ENCODE measurements at regions not wholly inside any gene's neighbourhood (a gene's known extent, or its start where the extent isn't known, plus 50 kb on each side); places are given as distances from the start of the nearest gene placed in this dataset.
A peak's percentile ranks its signal among the peaks of the same experiment; 100 is the strongest.

GRCh38 chr10:8416192-8416701 lies 361.8 kb downstream of the GATA3 start:
- peak in 1 of 3 experiments; percentile 28 for DNase-seq (ENCODE audit: low read depth in 2 of 3, low spot score in 2 of 3)

GRCh38 chr10:8416760-8417159 lies 362.3 kb downstream of the GATA3 start:
- no peak for DNase-seq (ENCODE audit: low read depth in 2 of 3, low spot score in 2 of 3)

- DNase-seq (ENCODE audit: low read depth in 2 of 3, low spot score in 2 of 3), result no peak
These were observed 363.1 kb downstream of the GATA3 start for GRCh38 chr10:8417631-8418030.

- no peak for DNase-seq (ENCODE audit: low read depth in 2 of 3, low spot score in 2 of 3)
These were observed 364.1 kb downstream of the GATA3 start for GRCh38 chr10:8418631-8419030.

GRCh38 chr10:8420182-8420581 lies 365.7 kb downstream of the GATA3 start:
- DNase-seq (ENCODE audit: low read depth in 2 of 3, low spot score in 2 of 3), result no peak

- no peak for DNase-seq (ENCODE audit: low read depth in 2 of 3, low spot score in 2 of 3)
These were observed 370.2 kb downstream of the GATA3 start for GRCh38 chr10:8424555-8425211.

GRCh38 chr10:8428654-8429053 lies 374.2 kb downstream of the GATA3 start:
- no peak for DNase-seq (ENCODE audit: low read depth in 2 of 3, low spot score in 2 of 3)

GRCh38 chr10:8430321-8430720 lies 375.8 kb downstream of the GATA3 start:
- no peak for DNase-seq (ENCODE audit: low read depth in 2 of 3, low spot score in 2 of 3)

- DNase-seq (ENCODE audit: low read depth in 2 of 3, low spot score in 2 of 3), result no peak
These were observed 377.0 kb downstream of the GATA3 start for GRCh38 chr10:8431511-8431910.

- no peak for DNase-seq (ENCODE audit: low read depth in 2 of 3, low spot score in 2 of 3)
These were observed 380.9 kb downstream of the GATA3 start for GRCh38 chr10:8435186-8436055.

- no peak for DNase-seq (ENCODE audit: low read depth in 2 of 3, low spot score in 2 of 3)
These were observed 383.4 kb downstream of the GATA3 start for GRCh38 chr10:8437896-8438295.

- no peak for DNase-seq (ENCODE audit: low read depth in 2 of 3, low spot score in 2 of 3)
These were observed 384.1 kb downstream of the GATA3 start for GRCh38 chr10:8438603-8439002.

- no peak for DNase-seq (ENCODE audit: low read depth in 2 of 3, low spot score in 2 of 3)
These were observed 384.6 kb downstream of the GATA3 start for GRCh38 chr10:8439040-8439439.

GRCh38 chr10:8444630-8445029 lies 390.1 kb downstream of the GATA3 start:
- peak in 2 of 3 experiments; percentile 4 to 19 for DNase-seq (ENCODE audit: low read depth in 2 of 3, low spot score in 2 of 3)

- DNase-seq (ENCODE audit: low read depth in 2 of 3, low spot score in 2 of 3), result no peak
These were observed 390.9 kb downstream of the GATA3 start for GRCh38 chr10:8445353-8445752.

GRCh38 chr10:8449909-8450308 lies 395.4 kb downstream of the GATA3 start:
- no peak for DNase-seq (ENCODE audit: low read depth in 2 of 3, low spot score in 2 of 3)

GRCh38 chr10:8453587-8453986 lies 399.1 kb downstream of the GATA3 start:
- DNase-seq (ENCODE audit: low read depth in 2 of 3, low spot score in 2 of 3), result no peak

GRCh38 chr10:8454357-8454756 lies 399.9 kb downstream of the GATA3 start:
- no peak for DNase-seq (ENCODE audit: low read depth in 2 of 3, low spot score in 2 of 3)

GRCh38 chr10:8455181-8455580 lies 400.7 kb downstream of the GATA3 start:
- DNase-seq (ENCODE audit: low read depth in 2 of 3, low spot score in 2 of 3), result no peak

GRCh38 chr10:8456386-8456785 lies 401.9 kb downstream of the GATA3 start:
- DNase-seq (ENCODE audit: low read depth in 2 of 3, low spot score in 2 of 3), result no peak

- DNase-seq (ENCODE audit: low read depth in 2 of 3, low spot score in 2 of 3), result no peak
These were observed 406.1 kb downstream of the GATA3 start for GRCh38 chr10:8460626-8461025.

GRCh38 chr10:8462565-8462964 lies 408.1 kb downstream of the GATA3 start:
- no peak for DNase-seq (ENCODE audit: low read depth in 2 of 3, low spot score in 2 of 3)

Measured in activated CD8-positive, alpha-beta memory T cell treated with anti-CD3 and anti-CD28 coated beads for 48 hours (primary cell).